NCI-H1694 (cell line): ENCODE measurements at regions not wholly inside any gene's neighbourhood (a gene's known extent, or its start where the extent isn't known, plus 50 kb on each side); places are given as distances from the start of the nearest gene placed in this dataset.

Experiments used
- DNase-seq: peaks from one replicate; lab custom pipeline; 2025; lab: John Stamatoyannopoulos, UW

- no peak for DNase-seq
Observed at GRCh38 chr1:56150441-56151215, 428.7 kb downstream of the PLPP3 start.

GRCh38 chr1:56149761-56150160 is 429.6 kb downstream of the PLPP3 start:
- no peak for DNase-seq

GRCh38 chr1:56148326-56149193 is 430.8 kb downstream of the PLPP3 start:
- no peak for DNase-seq

- no peak for DNase-seq
Observed at GRCh38 chr1:56147459-56147858, 431.9 kb downstream of the PLPP3 start.

GRCh38 chr1:56147034-56147433 is 432.3 kb downstream of the PLPP3 start:
- no peak for DNase-seq

- DNase-seq = no peak
Observed at GRCh38 chr1:56146449-56146848, 432.9 kb downstream of the PLPP3 start.

GRCh38 chr1:56145581-56145980 is 433.8 kb downstream of the PLPP3 start:
- DNase-seq = no peak

- no peak for DNase-seq
Observed at GRCh38 chr1:56142301-56142700, 437.1 kb downstream of the PLPP3 start.

- no peak for DNase-seq
Observed at GRCh38 chr1:56139836-56140235, 439.5 kb downstream of the PLPP3 start.

GRCh38 chr1:56137521-56138505 is 441.6 kb downstream of the PLPP3 start:
- DNase-seq = no peak

- DNase-seq = no peak
Observed at GRCh38 chr1:56137090-56137489, 442.3 kb downstream of the PLPP3 start.

- DNase-seq = no peak
Observed at GRCh38 chr1:56135864-56136147, 443.6 kb downstream of the PLPP3 start.

GRCh38 chr1:56135069-56135863 is 444.1 kb downstream of the PLPP3 start:
- no peak for DNase-seq

GRCh38 chr1:56133522-56134472 is 445.6 kb downstream of the PLPP3 start:
- DNase-seq = no peak

- DNase-seq = no peak
Observed at GRCh38 chr1:56132520-56132919, 446.8 kb downstream of the PLPP3 start.

GRCh38 chr1:56129837-56130236 is 449.5 kb downstream of the PLPP3 start:
- DNase-seq = no peak

- DNase-seq = no peak
Observed at GRCh38 chr1:56125316-56125715, 454.0 kb downstream of the PLPP3 start.

- DNase-seq = no peak
Observed at GRCh38 chr1:56123826-56124225, 455.5 kb downstream of the PLPP3 start.

GRCh38 chr1:56123421-56123820 is 455.9 kb downstream of the PLPP3 start:
- DNase-seq = no peak

- DNase-seq = no peak
Observed at GRCh38 chr1:56120021-56120420, 459.3 kb downstream of the PLPP3 start.
